GM10266 (cell line): ENCODE measurements at regions not wholly inside any gene's neighbourhood (a gene's known extent, or its start where the extent isn't known, plus 50 kb on each side); places are given as distances from the start of the nearest gene placed in this dataset.

Source experiments
- DNase-seq: peaks from one replicate; pipeline ENCODE4 v3.0.0; 2012; ENCODE audit errors: extremely low spot score
- CTCF ChIP-seq: IDR thresholded peaks from 2 replicates; pipeline ENCODE4 v1.5.1; 2012; ENCODE audit warnings: mild to moderate bottlenecking, low read depth; ENCODE audit not compliant: control insufficient read depth, insufficient read depth; ENCODE audit errors: missing control alignments

GRCh38 chr9:90132866-90133265 lies 509.8 kb downstream of the DIRAS2 start:
- DNase-seq: no peak
- no peak for TF ChIP-seq CTCF

GRCh38 chr9:90137801-90138200 lies 504.8 kb downstream of the DIRAS2 start:
- no peak for DNase-seq
- no peak for TF ChIP-seq CTCF

- no peak for DNase-seq
- TF ChIP-seq CTCF: no peak
Observed at GRCh38 chr9:90140131-90140818, 502.3 kb downstream of the DIRAS2 start.

GRCh38 chr9:90141723-90142122 lies 500.9 kb downstream of the DIRAS2 start:
- peak; percentile 41 for TF ChIP-seq CTCF
- peak; percentile 19 for DNase-seq

GRCh38 chr9:90142580-90142979 lies 500.0 kb downstream of the DIRAS2 start:
- peak; percentile 54 for TF ChIP-seq CTCF
- DNase-seq: peak; percentile 38

GRCh38 chr9:90147426-90147825 lies 495.2 kb downstream of the DIRAS2 start:
- no peak for TF ChIP-seq CTCF
- DNase-seq: no peak

- DNase-seq: no peak
- TF ChIP-seq CTCF: no peak
Observed at GRCh38 chr9:90156318-90156717, 486.3 kb downstream of the DIRAS2 start.
